GM21528 (cell line): ENCODE measurements at regions not wholly inside any gene's neighbourhood (a gene's known extent, or its start where the extent isn't known, plus 50 kb on each side); places are given as distances from the start of the nearest gene placed in this dataset.
A peak's percentile ranks its signal among the peaks of the same experiment; 100 is the strongest.

ENCODE experiments used
- ATAC-seq: cut with Tn5 transposase; IDR thresholded peaks from one replicate; pipeline ENCODE4 v1.9.1; 2021; ENCODE audit warnings: mild to moderate bottlenecking, moderate library complexity; ENCODE audit not compliant: unreplicated experiment, low FRiP score

DNA sequence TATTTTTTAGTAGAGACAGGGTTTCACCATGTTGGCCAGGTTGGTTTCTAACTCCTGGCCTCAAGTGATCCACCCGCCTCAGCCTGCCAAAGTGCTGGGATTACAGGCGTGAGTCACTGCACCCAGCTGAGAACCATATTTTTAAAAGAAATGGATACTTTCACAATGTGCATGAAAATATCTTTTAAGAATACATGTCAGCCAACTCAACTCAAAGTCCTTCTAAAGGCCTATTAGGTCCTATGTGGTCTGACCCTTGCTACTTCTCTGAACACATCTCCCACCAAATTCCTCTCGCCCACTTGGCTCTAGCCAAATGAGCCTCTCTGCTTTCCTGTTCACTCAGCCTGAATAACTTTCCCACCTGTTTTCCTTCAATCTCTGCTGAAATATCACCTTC, 119.6 kb downstream of the MTX2 start:
- ATAC-seq = no peak

DNA sequence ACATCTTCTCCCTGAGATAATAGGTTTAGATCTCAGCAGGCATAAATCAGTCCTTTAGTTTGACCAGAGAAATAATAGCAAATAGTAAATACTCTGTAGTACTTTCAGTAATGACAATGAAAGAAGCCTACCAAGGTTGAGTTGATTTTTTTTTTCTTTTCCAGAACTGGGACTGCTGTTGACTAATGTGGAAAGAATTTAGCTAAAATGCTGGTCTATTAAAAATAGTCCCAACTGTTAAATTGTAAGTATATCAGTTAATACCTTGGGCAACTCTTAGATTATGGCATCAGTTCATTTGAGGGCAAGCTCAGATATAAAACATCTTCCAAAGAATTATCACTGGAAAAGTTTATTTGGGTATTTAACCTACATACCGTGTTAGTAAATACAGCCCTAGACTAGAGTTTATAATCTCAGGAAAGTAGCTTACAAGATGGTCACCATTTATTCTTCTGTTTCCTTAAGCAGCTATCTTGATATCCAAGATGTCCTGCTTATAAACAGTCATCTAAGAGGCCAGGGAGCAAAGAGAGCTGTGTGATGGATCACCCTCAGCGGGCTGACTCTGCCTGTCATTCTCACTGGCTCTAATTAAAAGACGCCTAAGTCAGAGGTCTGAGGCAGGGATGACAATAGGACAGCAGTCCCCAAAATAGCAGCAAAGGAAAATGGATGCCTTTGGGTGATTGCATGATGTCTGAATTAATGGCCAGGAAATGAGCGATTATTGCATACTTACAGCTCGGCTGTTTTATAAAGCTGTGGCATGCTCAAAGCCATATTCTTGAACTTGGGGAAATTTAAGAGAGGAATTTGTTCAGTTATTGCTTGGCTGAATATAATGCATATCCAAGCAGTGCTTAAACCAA, 121.3 kb downstream of the MTX2 start:
- no peak for ATAC-seq

DNA sequence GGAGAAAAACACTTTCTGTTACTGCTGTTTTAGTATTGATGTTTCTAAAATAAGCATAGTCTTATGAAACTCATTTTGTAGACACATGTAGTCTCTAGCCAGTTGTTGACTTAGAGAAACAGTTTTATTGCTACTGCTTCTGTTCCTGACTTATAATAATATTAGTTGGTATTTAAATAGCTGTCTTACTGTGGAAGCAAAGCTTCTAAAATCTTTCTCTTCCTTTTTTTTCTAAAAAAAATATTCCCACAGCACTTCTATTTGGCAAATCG, 121.8 kb downstream of the MTX2 start:
- no peak for ATAC-seq

DNA sequence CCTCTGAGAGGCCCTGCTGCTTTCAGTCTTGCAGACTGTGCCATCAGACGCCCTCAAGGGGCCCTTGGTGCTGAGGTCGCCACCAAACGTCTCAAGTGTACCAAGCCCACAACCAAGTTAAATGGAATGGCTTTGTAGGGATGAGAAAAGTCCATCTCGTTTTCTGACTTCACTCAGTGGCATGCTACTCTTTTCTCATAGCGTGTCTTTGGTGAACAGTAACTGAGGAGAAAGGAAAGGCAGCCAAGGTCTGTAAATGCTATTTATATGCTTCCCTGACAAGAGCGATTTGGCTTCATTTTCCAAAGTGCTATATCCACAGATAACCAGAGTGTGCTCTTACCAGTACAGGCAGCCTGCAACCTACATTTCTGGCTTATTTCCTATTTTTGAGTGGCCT, 123.0 kb downstream of the MTX2 start:
- ATAC-seq = no peak

DNA sequence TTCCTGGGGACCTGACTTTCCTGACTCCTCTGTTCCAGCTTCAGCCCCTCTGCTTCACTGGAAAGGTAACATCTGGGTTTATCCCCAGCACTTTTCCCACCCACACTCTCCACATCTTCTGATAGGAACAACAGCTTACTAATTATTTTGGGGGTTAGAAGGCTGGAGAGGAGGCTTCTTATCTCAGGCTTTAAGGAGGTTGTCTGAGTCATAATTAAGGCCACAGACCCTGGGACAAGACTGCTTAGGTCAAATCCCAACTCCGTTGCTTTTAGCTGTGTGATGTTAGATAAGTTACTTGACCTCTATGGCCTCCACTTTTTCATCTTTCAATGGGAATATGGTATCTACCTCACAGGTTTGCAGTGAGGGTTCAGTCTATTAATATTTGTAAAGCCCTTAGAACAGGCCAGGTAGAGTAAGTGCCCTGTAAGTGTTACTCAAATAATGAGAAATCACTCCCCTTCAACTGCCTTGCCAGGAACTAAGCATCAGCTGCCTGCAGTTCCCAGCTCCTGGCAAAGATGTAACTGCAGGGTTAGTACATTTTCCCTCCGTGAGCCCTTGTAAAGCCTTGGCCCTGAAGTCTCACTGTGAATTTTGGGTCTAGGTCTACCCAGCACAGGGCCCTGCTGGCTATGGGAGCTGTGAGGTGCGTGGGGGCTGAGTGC, 123.6 kb downstream of the MTX2 start:
- no peak for ATAC-seq

DNA sequence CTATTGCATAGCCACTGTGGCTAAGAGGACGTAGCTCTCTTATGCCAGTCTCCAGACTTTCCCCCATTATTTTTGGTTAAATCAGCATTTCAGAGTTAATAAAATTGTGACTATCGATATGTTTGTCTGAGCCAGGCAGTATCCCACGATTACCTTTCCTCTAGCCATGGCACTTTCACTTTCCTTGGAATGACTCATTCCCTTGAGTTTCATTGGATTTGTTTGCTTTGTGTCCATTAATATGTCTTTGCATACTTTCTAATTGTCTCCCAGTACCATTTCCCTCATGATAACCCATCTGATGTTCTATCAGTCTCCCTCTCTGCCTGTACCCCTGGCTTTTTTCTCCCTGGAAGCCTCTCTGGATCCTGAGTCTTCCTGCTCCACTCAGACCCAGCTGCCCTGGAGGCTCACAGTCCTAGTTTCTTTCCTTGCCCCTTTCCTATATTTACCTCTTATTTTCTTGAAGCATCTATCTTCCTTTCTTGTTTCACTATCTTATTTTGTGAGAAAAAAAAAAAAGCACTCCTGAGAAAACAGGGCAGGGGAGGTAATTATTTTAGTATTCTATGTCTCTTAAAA, 126.1 kb downstream of the MTX2 start:
- ATAC-seq = no peak

DNA sequence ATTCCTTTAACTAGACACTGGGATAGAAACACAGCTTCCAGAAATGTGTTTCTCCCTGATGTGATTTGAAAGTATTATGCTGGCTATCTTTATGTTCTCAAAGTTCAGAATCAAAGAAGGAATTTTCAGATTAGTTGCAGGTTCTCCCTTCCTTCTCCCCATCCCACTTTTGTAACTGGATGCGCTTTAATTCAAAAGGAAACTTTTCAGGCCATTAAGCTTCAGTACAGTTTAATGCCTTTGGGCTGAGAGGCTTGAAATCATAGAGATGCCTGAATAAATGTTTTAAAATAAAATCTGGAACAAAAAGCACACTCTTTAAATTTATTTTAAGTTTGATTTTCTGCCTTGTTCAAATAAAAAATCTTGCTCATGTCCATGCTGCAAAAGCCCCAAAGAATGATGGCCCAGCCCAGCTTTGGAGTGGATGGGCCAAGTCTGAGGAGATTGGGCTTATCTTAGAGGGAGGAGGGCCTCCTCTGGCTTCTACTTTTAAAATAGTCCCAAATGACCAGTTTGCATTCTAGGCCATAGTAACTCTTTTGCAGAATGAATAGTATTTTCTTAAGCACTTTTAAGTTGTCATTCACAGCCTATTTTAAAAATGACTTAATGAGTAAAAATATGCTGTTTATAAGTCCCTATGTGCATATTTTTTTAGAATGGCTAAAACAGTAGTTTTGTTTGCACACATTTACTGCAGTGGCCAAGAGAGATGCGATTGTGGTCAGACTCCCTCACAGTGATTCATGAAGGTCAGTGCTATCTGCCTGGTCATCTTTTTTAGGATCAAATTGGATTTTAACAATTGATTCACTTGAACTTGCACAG, 129.2 kb downstream of the MTX2 start:
- ATAC-seq = no peak

DNA sequence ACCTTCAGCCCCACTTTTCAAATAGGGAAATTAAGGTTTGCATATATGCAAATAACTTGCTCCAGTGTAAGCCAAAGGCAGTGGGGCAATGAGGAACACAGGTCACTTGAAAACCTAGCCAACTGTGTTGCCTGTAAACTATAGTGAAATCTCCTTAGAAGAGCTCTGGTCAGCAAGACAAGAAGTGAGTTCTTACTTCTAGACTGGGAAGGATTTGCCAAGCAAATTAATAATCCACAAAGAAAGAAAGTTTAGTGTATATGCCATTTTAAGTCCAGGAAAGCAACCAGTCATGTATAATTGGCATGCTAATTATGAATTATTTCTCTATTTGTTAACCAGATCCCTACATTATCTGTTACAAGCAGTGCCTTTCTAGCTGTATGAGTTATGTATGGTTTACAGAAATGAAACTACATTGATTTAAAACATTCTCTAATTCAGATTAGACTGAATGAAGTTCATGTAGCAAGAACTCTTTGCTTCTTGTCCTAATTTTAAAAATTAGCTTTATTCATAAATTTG, 129.9 kb downstream of the MTX2 start:
- no peak for ATAC-seq

DNA sequence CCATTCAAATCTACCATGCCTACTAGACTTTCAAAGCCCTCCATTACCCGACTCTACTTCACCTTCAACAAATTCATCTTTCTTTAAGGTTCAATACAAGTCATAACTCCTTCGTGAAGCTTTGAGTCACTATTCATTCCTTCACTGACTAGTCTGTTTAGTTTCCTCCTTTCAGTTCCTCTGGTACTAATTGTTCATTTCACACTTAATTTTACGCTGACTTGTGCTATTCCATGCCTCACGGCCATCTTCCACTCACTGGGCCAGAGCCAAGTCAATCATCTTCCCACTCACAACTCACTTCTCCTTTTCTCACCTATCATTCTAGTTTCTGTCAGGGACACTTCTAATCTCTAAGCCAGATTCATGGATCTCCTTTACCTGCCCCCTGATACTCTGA, 136.2 kb downstream of the MTX2 start:
- ATAC-seq = peak; percentile 64

DNA sequence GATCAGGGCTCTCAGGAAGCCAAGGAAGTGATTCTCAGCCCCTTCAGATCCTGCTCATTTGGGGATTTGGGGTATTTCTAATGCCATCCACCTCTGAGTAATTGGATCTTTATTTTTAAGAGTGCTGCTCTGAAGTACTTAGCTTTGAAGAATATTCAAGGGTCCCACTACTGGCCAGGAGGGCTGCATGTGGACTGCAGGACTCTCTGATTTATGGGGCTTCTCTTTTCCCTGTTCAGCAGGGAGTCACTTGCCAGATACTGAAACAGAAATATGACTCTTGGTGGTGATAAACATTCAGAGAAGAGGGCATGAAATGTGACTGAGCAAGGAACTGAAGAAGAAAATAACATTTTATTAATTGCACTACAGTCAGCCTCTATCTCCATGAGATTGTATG, 138.5 kb downstream of the MTX2 start:
- no peak for ATAC-seq

DNA sequence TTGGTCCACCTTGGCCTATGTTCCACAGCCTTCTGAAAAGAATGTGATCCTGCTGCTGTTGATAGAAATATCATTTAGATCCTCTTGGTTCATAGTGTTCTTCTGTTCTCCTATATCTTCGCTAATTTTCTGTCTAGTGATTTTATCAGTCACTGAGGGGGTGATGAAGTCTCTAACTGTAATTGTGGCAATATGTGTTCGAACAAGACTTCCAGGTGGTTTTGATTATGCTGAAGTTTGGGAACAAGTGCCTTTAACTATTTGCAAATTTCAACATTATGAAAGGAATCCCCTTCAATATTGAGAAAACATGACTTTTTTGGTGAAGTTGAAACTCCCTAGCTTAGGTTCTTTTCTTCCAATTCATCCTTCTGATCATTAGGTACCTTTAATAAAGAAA, 140.4 kb downstream of the MTX2 start:
- ATAC-seq = no peak

DNA sequence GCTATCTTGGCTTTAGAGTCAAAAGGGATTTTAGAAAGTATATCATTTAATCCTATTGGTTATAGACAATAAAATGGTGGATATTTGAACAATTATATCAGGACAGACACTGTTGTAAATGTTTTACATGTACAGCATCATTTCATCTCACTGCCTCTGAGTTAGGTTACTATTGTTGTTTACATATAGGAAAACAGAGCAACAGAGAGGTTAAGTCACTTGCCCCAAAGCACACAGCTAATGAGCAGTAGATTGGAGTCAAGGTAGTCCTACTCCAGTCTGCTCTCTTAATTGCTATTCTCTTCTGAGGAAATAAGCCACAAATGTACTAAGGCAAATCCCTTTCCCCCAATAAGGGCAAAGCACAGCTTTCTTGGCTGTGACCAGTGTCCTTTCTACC, 142.9 kb downstream of the MTX2 start:
- ATAC-seq = no peak

DNA sequence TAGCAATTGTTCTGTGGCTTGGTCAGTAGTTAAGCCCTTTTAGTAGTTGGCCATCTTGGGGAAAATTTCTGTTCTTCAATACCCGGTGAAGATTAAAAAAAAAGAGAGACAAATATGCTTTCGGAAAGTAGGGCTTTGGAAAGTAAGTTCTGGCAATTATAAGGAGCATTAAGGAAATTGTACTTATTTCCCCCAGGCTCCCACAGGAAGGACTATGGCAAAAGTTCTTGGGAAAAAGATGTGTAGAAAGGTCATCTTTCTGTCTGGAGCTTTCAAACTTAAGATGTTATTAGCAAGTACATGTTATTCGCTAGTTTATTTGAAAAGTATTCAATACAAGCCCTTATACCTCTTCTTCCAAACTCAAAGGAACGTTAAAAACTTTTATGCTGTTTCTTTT, 144.5 kb downstream of the MTX2 start:
- no peak for ATAC-seq

DNA sequence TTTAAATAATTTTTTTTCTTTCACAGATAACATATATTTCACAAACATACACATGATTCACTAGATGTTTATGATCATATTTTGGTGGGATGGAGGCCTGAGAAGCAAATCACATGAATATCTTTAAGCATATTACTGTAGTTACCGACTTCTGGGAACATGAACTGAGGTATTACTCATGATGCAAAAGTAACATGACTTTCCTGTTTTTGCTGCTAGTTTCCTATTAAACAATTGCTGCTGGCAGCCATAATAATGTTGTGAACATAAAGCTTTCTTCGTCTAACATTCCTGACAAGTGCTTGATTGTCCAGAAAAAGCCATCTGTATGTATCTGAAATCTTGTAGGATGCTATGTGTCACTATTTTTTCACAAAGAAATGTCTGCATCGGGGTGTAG, 145.4 kb downstream of the MTX2 start:
- ATAC-seq = no peak

DNA sequence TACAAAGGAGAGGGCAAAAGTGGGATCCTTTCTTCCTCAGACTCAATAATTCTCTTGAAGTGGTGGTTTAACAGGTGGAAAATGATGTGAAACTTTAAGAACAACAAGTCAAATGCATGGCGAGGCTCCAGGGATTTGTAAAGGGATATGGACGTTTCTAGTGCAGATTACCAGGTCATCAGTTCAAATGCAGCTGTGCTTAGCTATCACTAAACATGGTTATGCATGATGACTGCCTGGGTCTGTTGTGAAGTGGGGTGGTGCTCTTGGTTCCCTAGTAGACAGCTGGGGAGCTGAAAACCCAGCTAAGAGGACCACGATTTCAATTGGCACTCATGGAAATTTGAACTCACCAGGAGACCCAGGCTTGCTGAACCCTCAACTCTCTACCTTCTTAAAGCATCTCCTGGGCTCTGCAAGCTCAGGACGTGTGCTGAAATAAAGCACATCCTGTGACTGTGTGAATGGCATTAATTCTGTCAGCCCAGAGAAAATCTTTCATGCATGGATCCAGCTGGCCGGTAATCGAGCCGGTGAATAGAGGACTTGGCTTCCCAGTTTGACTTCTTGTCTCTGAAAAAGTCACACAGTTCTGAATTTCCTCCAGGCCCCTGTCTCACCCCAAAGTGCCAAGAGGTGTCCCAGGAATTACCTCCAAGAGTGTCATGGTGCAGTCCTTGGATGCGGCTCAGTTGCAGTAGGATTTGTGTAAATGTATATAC, 146.1 kb downstream of the MTX2 start:
- ATAC-seq = no peak

DNA sequence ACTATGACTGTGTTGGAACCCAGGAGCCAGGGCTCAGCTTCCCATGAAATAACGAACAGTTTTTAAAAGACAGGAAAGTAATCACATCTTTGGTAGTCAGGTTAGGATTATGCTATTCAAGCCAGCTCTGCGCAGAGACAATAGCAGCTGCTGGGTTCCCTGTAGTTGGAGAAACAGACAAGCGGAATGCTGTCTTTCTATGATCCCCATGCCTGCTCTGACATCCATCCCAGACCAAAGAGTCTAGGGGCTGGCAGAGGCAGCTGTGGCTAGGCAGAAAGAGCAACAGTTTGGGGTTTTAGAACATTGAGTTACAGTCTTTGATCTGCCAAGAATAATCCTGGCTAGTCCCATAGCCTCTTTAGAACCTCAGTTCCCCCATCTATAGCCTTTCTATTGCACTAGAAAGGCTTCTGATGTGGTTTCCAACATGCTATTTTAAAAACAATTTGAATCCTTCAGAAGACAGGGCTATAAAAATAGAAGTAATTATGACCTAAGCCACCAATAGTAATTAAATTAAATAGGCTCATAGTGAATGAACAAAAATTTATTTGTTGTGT, 146.8 kb downstream of the MTX2 start:
- no peak for ATAC-seq

DNA sequence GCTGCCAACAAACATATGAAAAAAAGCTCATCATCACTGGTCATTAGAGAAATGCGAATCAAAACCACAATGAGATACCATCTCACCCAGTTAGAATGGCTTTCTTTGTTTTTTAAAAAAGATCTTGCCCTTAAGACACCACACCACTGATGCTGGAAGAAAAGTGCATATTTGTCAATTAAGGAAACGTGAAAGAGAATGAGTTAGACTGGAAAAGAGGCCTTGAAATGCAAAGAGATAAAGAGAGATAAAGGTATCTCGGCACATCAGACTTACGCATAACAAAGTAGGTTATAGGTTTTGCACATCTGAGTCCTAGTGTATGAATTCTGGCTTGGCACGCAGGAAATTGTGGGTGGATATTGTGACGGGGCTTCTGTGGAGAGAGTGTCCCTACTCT, 149.5 kb downstream of the MTX2 start:
- ATAC-seq = no peak

DNA sequence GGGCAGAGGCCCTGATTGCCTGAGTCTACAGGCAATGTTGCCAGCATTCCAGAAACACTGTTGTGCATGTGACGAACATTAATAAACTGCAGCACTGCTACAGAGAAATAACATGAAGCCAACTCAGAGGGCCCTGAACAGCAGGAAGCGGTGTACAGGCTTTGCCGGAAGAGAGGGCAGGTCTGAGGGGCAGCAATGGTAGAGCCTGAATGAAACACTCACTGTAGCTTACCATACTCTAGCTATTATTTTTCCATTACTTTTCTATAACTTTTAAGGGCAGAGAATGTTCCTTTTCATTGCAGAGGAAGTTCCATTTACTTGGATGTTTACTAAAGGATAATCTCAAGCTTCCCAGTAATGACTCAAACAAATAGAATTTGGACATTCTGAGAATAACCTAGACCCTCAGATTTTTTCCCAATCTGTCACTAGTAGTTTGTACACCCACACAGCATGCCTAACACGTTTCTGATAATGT, 150.4 kb downstream of the MTX2 start:
- no peak for ATAC-seq

DNA sequence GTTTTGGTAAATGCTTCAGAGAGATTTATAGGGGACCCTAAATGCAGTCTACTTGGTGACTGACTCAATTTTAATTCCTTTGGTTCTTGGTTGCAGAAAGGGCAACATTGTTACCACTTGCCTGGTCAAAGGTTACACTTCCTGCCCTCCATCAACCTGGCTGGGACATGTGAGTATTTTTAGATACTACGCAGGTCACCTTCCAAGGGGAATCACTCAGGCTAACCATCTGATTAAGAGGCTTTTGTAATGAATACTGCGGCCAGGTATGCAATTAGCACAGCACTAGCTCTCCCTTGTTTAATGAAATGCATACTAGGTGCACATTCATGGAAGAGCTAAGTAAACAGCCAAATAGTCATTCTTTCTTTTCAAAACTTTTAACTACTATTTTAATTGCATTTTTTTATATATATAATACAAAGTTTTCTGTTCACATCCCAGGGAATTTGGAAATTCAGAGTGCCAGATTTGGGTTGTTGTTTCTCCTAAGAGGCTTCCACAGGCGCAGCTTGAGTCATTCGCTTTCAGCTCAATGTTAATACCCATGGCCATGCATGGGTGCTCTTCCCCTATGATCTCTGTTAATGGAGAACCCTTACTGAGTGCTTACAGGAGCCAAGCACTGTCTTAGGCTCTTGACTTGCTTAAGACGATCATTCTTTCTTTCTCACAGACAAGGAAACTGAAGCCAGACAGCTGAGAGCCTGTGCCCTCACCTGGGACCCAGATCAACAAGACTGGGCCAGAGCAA, 152.2 kb downstream of the MTX2 start:
- no peak for ATAC-seq
